ENCODE measurements at regions not wholly inside any gene's neighbourhood (a gene's known extent, or its start where the extent isn't known, plus 50 kb on each side); places are given as distances from the start of the nearest gene placed in this dataset.
"Not testable (repeated sequence)": the region's sequence is repeated elsewhere in the genome, so short reads cannot be mapped to it uniquely, and the experiment has no call there.

GRCh38 chr14:53381895-53382294 is 228.8 kb upstream of the DDHD1 start:
- DNase-seq, result no peak

- no peak for DNase-seq
These were observed 227.7 kb upstream of the DDHD1 start for GRCh38 chr14:53380867-53381225.

GRCh38 chr14:53380052-53380866 is 227.1 kb upstream of the DDHD1 start:
- no peak for DNase-seq

GRCh38 chr14:53378142-53378541 is 225.0 kb upstream of the DDHD1 start:
- no peak for DNase-seq

GRCh38 chr14:53376064-53376463 is 222.9 kb upstream of the DDHD1 start:
- DNase-seq, result no peak

GRCh38 chr14:53375599-53375998 is 222.5 kb upstream of the DDHD1 start:
- no peak for DNase-seq

GRCh38 chr14:53368711-53369201 is 215.6 kb upstream of the DDHD1 start:
- DNase-seq, result peak; percentile 75

- no peak for DNase-seq
These were observed 214.9 kb upstream of the DDHD1 start for GRCh38 chr14:53368066-53368465.

- no peak for DNase-seq
These were observed 214.5 kb upstream of the DDHD1 start for GRCh38 chr14:53367644-53368026.

GRCh38 chr14:53365486-53366130 is 212.5 kb upstream of the DDHD1 start:
- no peak for DNase-seq

- not testable (repeated sequence) for DNase-seq
These were observed 209.8 kb upstream of the DDHD1 start for GRCh38 chr14:53362916-53363315.

GRCh38 chr14:53360829-53361228 is 207.7 kb upstream of the DDHD1 start:
- no peak for DNase-seq

GRCh38 chr14:53358166-53358565 is 205.0 kb upstream of the DDHD1 start:
- no peak for DNase-seq

GRCh38 chr14:53356361-53357150 is 203.4 kb upstream of the DDHD1 start:
- DNase-seq, result no peak

GRCh38 chr14:53355581-53356112 is 202.5 kb upstream of the DDHD1 start:
- DNase-seq, result peak; percentile 22

- DNase-seq, result no peak
These were observed 201.2 kb upstream of the DDHD1 start for GRCh38 chr14:53354336-53354735.

- DNase-seq, result no peak
These were observed 197.7 kb upstream of the DDHD1 start for GRCh38 chr14:53350866-53351265.

- DNase-seq, result no peak
These were observed 197.3 kb upstream of the DDHD1 start for GRCh38 chr14:53350429-53350828.

GRCh38 chr14:53346988-53347387 is 193.9 kb upstream of the DDHD1 start:
- DNase-seq, result no peak

GRCh38 chr14:53341324-53341723 is 188.2 kb upstream of the DDHD1 start:
- DNase-seq, result no peak

GRCh38 chr14:53338192-53338591 is 185.1 kb upstream of the DDHD1 start:
- DNase-seq, result no peak

- no peak for DNase-seq
These were observed 183.6 kb upstream of the DDHD1 start for GRCh38 chr14:53336729-53337128.

GRCh38 chr14:53333809-53334208 is 180.7 kb upstream of the DDHD1 start:
- no peak for DNase-seq

All from DMS53 (cell line).